MM.1S (cell line): ENCODE measurements at regions not wholly inside any gene's neighbourhood (a gene's known extent, or its start where the extent isn't known, plus 50 kb on each side); places are given as distances from the start of the nearest gene placed in this dataset.

Experiments used
- DNase-seq: peaks from one replicate; pipeline ENCODE4 v3.0.0-alpha.2; 2015
- H2AFZ ChIP-seq: fragments of 300-600 bp; sonication (generic); 2 replicates; pipeline ENCODE4 v1.6.0; 2016; ENCODE audit warnings: antibody characterized with exemption, low read length
- H3F3A ChIP-seq: fragments of 300-600 bp; sonication (generic); 2 replicates; pipeline ENCODE4 v1.6.1; 2016; ENCODE audit warnings: mild to moderate bottlenecking, antibody characterized with exemption, low read length, moderate library complexity, mixed read lengths; ENCODE audit not compliant: insufficient read depth
- H3K27ac ChIP-seq: fragments of 300-600 bp; sonication (generic); 2 replicates; pipeline ENCODE4 v1.5.1; 2016; ENCODE audit warnings: mild to moderate bottlenecking, low read length
- H3K27me3 ChIP-seq: fragments of 300-600 bp; sonication (generic); replicated peaks from 2 replicates; pipeline ENCODE4 v1.6.0; 2016; ENCODE audit warnings: low read length; ENCODE audit not compliant: insufficient read depth
- H3K36me3 ChIP-seq: fragments of 300-600 bp; sonication (generic); replicated peaks from 2 replicates; pipeline ENCODE4 v1.6.1; 2016; ENCODE audit warnings: mild to moderate bottlenecking, low read length, mixed read lengths; ENCODE audit not compliant: insufficient read depth
- H3K4me1 ChIP-seq: fragments of 300-600 bp; sonication (generic); 2 replicates; pipeline ENCODE4 v1.6.1; 2016; ENCODE audit warnings: low read length, mixed read lengths
- H3K4me2 ChIP-seq: fragments of 300-600 bp; sonication (generic); 2 replicates; pipeline ENCODE4 v1.6.0; 2016; ENCODE audit warnings: low read depth, low read length
- H3K4me3 ChIP-seq: fragments of 300-600 bp; sonication (generic); 2 replicates; pipeline ENCODE4 v1.5.1; 2016; ENCODE audit warnings: low read length, mixed read lengths
- H3K79me2 ChIP-seq: fragments of 300-600 bp; sonication (generic); 2 replicates; pipeline ENCODE4 v1.6.1; 2016; ENCODE audit warnings: mixed run types, low read length, mixed read lengths
- H3K9ac ChIP-seq: fragments of 300-600 bp; sonication (generic); 2 replicates; pipeline ENCODE4 v1.6.1; 2016; ENCODE audit warnings: low read length, mixed read lengths
- H3K9me2 ChIP-seq: fragments of 300-600 bp; sonication (generic); replicated peaks from 2 replicates; pipeline ENCODE4 v1.6.1; 2016; ENCODE audit warnings: mild to moderate bottlenecking, low read length, mixed read lengths; ENCODE audit not compliant: insufficient read depth
- H3K9me3 ChIP-seq: fragments of 300-600 bp; sonication (generic); replicated peaks from 2 replicates; pipeline ENCODE4 v1.6.1; 2016; ENCODE audit warnings: mild to moderate bottlenecking, low read length, mixed read lengths; ENCODE audit not compliant: insufficient read depth
- H4K20me1 ChIP-seq: fragments of 300-600 bp; sonication (generic); 2 replicates; pipeline ENCODE4 v1.6.1; 2016; ENCODE audit warnings: mild to moderate bottlenecking, low read length, moderate library complexity, mixed read lengths; ENCODE audit not compliant: insufficient read depth
- CTCF ChIP-seq: fragments of 300-600 bp; sonication (generic); IDR thresholded peaks from 2 replicates; pipeline ENCODE4 v1.5.1; 2016; ENCODE audit warnings: antibody characterized with exemption, low read length, mixed read lengths
- EZH2 ChIP-seq: fragments of 300-600 bp; sonication (generic); optimal IDR thresholded peaks from 2 replicates; pipeline ENCODE3; 2017; ENCODE audit warnings: low read depth, mild to moderate bottlenecking, antibody characterized with exemption, low read length, mixed read lengths
- EZH2phosphoT487 ChIP-seq: fragments of 300-600 bp; sonication (generic); IDR thresholded peaks from 2 replicates; pipeline ENCODE4 v1.6.1; 2018; ENCODE audit warnings: antibody characterized with exemption, low read length

GRCh38 chr2:21396252-21396651 is 272.5 kb downstream of the TDRD15 start:
- Histone ChIP-seq H3K9me2 (no peaks in the 10 kb centered on the region), H3K9me3 (no peaks in the 10 kb centered on the region), H3K4me3 (no peak overlapping the region), H4K20me1 (no peaks in the 10 kb centered on the region), H3K27ac (no peak overlapping the region), H2AFZ (no peak overlapping the region), H3K4me1 (no peaks in the 10 kb centered on the region), H3K4me2 (no peak overlapping the region), H3K9ac (no peak overlapping the region), H3F3A (no peaks in the 10 kb centered on the region), H3K27me3 (no peaks in the 10 kb centered on the region), H3K79me2 (no peaks in the 10 kb centered on the region), H3K36me3 (no peaks in the 10 kb centered on the region)
- DNase-seq, result no peak
- no peak for TF ChIP-seq CTCF
- no peak for TF ChIP-seq EZH2phosphoT487
- TF ChIP-seq EZH2, result no peak

GRCh38 chr2:21401022-21401698 is 277.4 kb downstream of the TDRD15 start:
- no peak overlapping the region for H3K4me2 ChIP-seq
- no peak overlapping the region for H3K27ac ChIP-seq
- TF ChIP-seq EZH2 (no peak), CTCF (no peak), EZH2phosphoT487 (no peak)
- H3K79me2 ChIP-seq, result no peaks in the 10 kb centered on the region
- no peak for DNase-seq
- no peaks in the 10 kb centered on the region for H3K9me2 ChIP-seq
- no peaks in the 10 kb centered on the region for H4K20me1 ChIP-seq
- no peaks in the 10 kb centered on the region for H3K36me3 ChIP-seq
- H2AFZ ChIP-seq, result no peak overlapping the region
- H3K9me3 ChIP-seq, result no peaks in the 10 kb centered on the region
- H3F3A ChIP-seq, result no peaks in the 10 kb centered on the region
- no peaks in the 10 kb centered on the region for H3K27me3 ChIP-seq
- no peak overlapping the region for H3K4me3 ChIP-seq
- no peaks in the 10 kb centered on the region for H3K4me1 ChIP-seq
- H3K9ac ChIP-seq, result no peak overlapping the region

GRCh38 chr2:21404137-21404536 is 280.4 kb downstream of the TDRD15 start:
- Histone ChIP-seq H3K79me2 (no peaks in the 10 kb centered on the region), H3K27me3 (no peaks in the 10 kb centered on the region), H3K9me3 (no peaks in the 10 kb centered on the region), H3K9ac (no peak overlapping the region), H3K4me1 (no peaks in the 10 kb centered on the region), H3K9me2 (no peaks in the 10 kb centered on the region), H3K4me2 (no peak overlapping the region), H3K36me3 (no peaks in the 10 kb centered on the region), H3F3A (no peaks in the 10 kb centered on the region), H3K27ac (no peak overlapping the region), H4K20me1 (no peaks in the 10 kb centered on the region), H3K4me3 (no peak overlapping the region), H2AFZ (no peak overlapping the region)
- TF ChIP-seq CTCF, result no peak
- no peak for TF ChIP-seq EZH2phosphoT487
- TF ChIP-seq EZH2, result no peak
- DNase-seq, result no peak
